Endothelial cell of umbilical vein (primary cell): ENCODE measurements at regions not wholly inside any gene's neighbourhood (a gene's known extent, or its start where the extent isn't known, plus 50 kb on each side); places are given as distances from the start of the nearest gene placed in this dataset.

Source experiments
- BruUV-seq: library from RNA; stranded (reverse); fragments of 400-500 nt; replicated peaks from 2 replicates; lab custom pipeline; 2021; lab: Mats Ljungman, UMichigan
- CTCF ChIA-PET: fragments of 300-600, 350-600 bp; sonication (Branson Sonifier 250); formaldehyde crosslinking; loops from one replicate; lab custom pipeline; 2021; ENCODE audit warnings: antibody characterized with exemption, inconsistent platforms; lab: Charles Lee
- POLR2A ChIA-PET: fragments of 300-600, 350-600 bp; sonication (Branson Sonifier 250); formaldehyde crosslinking; loops from one replicate; lab custom pipeline; 2021; ENCODE audit warnings: antibody characterized with exemption, inconsistent platforms; lab: Charles Lee
- DNase-seq: peaks from one replicate; pipeline ENCODE4 v3.0.0-alpha.2; 2011; ENCODE audit warnings: low read depth, low spot score
- FAIRE-seq: peaks from 2 replicates; lab custom pipeline; 2011; peaks lifted over from hg19 to GRCh38; lab: Jason Lieb, UNC
- H2AFZ ChIP-seq: 2 replicates; pipeline ENCODE4 v1.6.0; 2012; ENCODE audit warnings: low read depth, low read length, control low read depth, inconsistent platforms
- H3K27ac ChIP-seq: 2 replicates; pipeline ENCODE4 v1.5.1; 2011; ENCODE audit warnings: low read depth, mild to moderate bottlenecking, control low read depth, low read length, moderate library complexity; ENCODE audit not compliant: insufficient read depth
- H3K27me3 ChIP-seq, 2 experiments: 2 replicates each; pipeline versions ENCODE4 v1.6.0 to v1.6.1; 2011; ENCODE audit warnings: low read length in 2 of 2, mixed read lengths in 1 of 2; ENCODE audit not compliant: control insufficient read depth in 2 of 2, insufficient read depth in 2 of 2
- H3K36me3 ChIP-seq, 2 experiments: 2 replicates in 1 of 2; 3 replicates in 1 of 2; pipeline ENCODE4 v1.5.1; 2011; ENCODE audit warnings: low read length in 2 of 2, mild to moderate bottlenecking in 1 of 2, moderate library complexity in 1 of 2; ENCODE audit not compliant: control insufficient read depth in 2 of 2, insufficient read depth in 2 of 2; ENCODE audit errors: extremely low read depth in 1 of 2
- H3K4me1 ChIP-seq: 3 replicates; pipeline ENCODE4 v1.5.1; 2011; ENCODE audit warnings: mild to moderate bottlenecking, low read length; ENCODE audit not compliant: control insufficient read depth, insufficient read depth; ENCODE audit errors: extremely low read depth
- H3K4me2 ChIP-seq: 2 replicates; pipeline ENCODE4 v1.6.1; 2011; ENCODE audit warnings: low read length, control low read depth, mixed read lengths; ENCODE audit not compliant: insufficient read depth
- H3K4me3 ChIP-seq, 3 experiments: fragments of 200-600 bp in 1 of 3; sonication (generic), shearing (Covaris generic) in 1 of 3; replicated peaks in 1 of 3; 2 replicates each; pipeline ENCODE4 v1.5.1; 2011 to 2016; ENCODE audit warnings: control low read depth in 3 of 3, low read length in 3 of 3, mild to moderate bottlenecking in 2 of 3, inconsistent platforms in 1 of 3, low read depth in 1 of 3, moderate library complexity in 1 of 3; ENCODE audit not compliant: insufficient read depth in 1 of 3
- H3K79me2 ChIP-seq: 2 replicates; pipeline ENCODE4 v1.6.0; 2012; ENCODE audit warnings: low read length, inconsistent platforms; ENCODE audit not compliant: control insufficient read depth, insufficient read depth
- H3K9ac ChIP-seq: replicated peaks from 2 replicates; pipeline ENCODE3; 2011; ENCODE audit warnings: low read length, control low read depth; ENCODE audit not compliant: insufficient read depth; ENCODE audit errors: extremely low read depth
- H3K9me1 ChIP-seq: replicated peaks from 3 replicates; pipeline ENCODE4 v1.6.0; 2011; ENCODE audit warnings: mild to moderate bottlenecking, low read length; ENCODE audit not compliant: control insufficient read depth, insufficient read depth; ENCODE audit errors: extremely low read depth
- H3K9me3 ChIP-seq: replicated peaks from 2 replicates; pipeline ENCODE4 v1.5.1; 2012; ENCODE audit warnings: low read length, inconsistent platforms; ENCODE audit not compliant: control insufficient read depth, insufficient read depth
- H4K20me1 ChIP-seq: replicated peaks from 2 replicates; pipeline ENCODE3; 2011; ENCODE audit warnings: mild to moderate bottlenecking, low read length; ENCODE audit not compliant: control insufficient read depth, insufficient read depth; ENCODE audit errors: extremely low read depth
- EZH2 ChIP-seq: IDR thresholded peaks from 2 replicates; pipeline ENCODE4 v1.6.1; 2012; ENCODE audit warnings: borderline replicate concordance, low read depth, mild to moderate bottlenecking, moderate library complexity, low read length, inconsistent platforms; ENCODE audit not compliant: severe bottlenecking
- FOS ChIP-seq: IDR thresholded peaks from 2 replicates; pipeline ENCODE4 v1.6.1; 2011; ENCODE audit warnings: mild to moderate bottlenecking, low read length, moderate library complexity, borderline replicate concordance; ENCODE audit not compliant: insufficient read depth
- GATA2 ChIP-seq: IDR thresholded peaks from 2 replicates; pipeline ENCODE4 v1.7.0; 2011; ENCODE audit warnings: low read depth, mild to moderate bottlenecking, moderate library complexity, mixed read lengths, low read length; ENCODE audit not compliant: insufficient read length, insufficient read depth
- JUN ChIP-seq: IDR thresholded peaks from 2 replicates; pipeline ENCODE4 v1.6.1; 2011; ENCODE audit warnings: borderline replicate concordance, low read depth; ENCODE audit not compliant: insufficient read length, insufficient read depth
- MYC ChIP-seq: IDR thresholded peaks from one replicate; pipeline ENCODE4 v1.6.1; 2011; ENCODE audit warnings: mild to moderate bottlenecking, low read depth, low read length
- POLR2A ChIP-seq: IDR thresholded peaks from 2 replicates; pipeline ENCODE4 v1.6.1; 2012; ENCODE audit warnings: low read depth, mild to moderate bottlenecking, control low read depth, low read length
- POLR2AphosphoS5 ChIP-seq: IDR thresholded peaks from 2 replicates; pipeline ENCODE4 v1.6.1; 2012; ENCODE audit warnings: low read depth, mild to moderate bottlenecking, control low read depth, low read length, moderate library complexity; ENCODE audit not compliant: insufficient read depth
- dilution Hi-C: fragments of 300-500 bp; cut with MboI; formaldehyde crosslinking; loops from one replicate; pipeline ENCODE4 v1.15.0; 2019; ENCODE audit warnings: low sequenced_read_pairs; ENCODE audit not compliant: extremely low pct_ligation_motif_present
- intact Hi-C: fragments of 100-400 bp; cut with micrococcal nuclease; formaldehyde crosslinking; loops from one replicate; pipeline ENCODE4 v1.10.0; 2022
- TF ChIP-seq, protein P1 (sequence below), 2 donors: IDR thresholded peaks; 1 replicate in 1 of 2; 2 replicates in 1 of 2; pipeline ENCODE4 v1.5.1; 2011; ENCODE audit warnings: low read length in 2 of 2, mild to moderate bottlenecking in 2 of 2, moderate library complexity in 2 of 2, control low read depth in 1 of 2, inconsistent platforms in 1 of 2, low read depth in 1 of 2; ENCODE audit not compliant: insufficient read depth in 1 of 2; ENCODE audit errors: extremely low read depth in 1 of 2
- TF ChIP-seq, protein P2 (sequence below): IDR thresholded peaks from 2 replicates; pipeline ENCODE4 v1.6.1; 2011; ENCODE audit not compliant: insufficient read depth, insufficient read length

DNA sequence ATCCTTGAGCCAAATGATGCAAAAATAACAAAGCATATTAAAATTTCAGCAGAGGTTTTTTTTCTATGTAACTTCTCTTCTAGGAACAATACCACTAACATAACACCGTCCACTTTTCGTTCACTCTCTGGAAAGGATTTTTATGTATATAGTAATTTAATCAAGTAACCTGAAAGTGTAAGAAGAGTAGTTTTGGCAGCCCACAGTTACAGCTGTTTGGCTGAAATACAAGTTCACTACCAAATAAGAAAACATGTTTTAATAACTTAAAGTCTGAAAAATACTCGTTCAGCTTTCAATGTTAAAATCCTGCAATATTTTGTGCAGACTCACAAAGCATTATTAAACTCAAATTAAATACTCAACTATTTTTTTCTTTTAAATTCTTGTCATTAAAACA lies 896.8 kb upstream of the ADGRL4 start:
- no peaks in the 10 kb centered on the region for H3K79me2 ChIP-seq
- no peak overlapping the region for H3K4me3 ChIP-seq
- peaks cover 5% of the 10 kb centered on the region for H3K4me1 ChIP-seq
- no peaks in the 10 kb centered on the region for H4K20me1 ChIP-seq
- no peak overlapping the region for H3K27ac ChIP-seq
- dilution Hi-C loops, result no loop called here
- FAIRE-seq (no peak), DNase-seq (no peak)
- H3K27me3 ChIP-seq, result no peaks in the 10 kb centered on the region
- no TSS peak for BruUV-seq
- H3K36me3 ChIP-seq, result no peaks in the 10 kb centered on the region
- peaks cover 4% of the 10 kb centered on the region for H3K9me1 ChIP-seq
- no peak overlapping the region for H2AFZ ChIP-seq
- TF ChIP-seq GATA2 (no peak), EZH2 (no peak), MYC (no peak), POLR2AphosphoS5 (no peak), FOS (no peak), JUN (no peak), POLR2A (no peak)
- TF ChIP-seq, protein P1, sequence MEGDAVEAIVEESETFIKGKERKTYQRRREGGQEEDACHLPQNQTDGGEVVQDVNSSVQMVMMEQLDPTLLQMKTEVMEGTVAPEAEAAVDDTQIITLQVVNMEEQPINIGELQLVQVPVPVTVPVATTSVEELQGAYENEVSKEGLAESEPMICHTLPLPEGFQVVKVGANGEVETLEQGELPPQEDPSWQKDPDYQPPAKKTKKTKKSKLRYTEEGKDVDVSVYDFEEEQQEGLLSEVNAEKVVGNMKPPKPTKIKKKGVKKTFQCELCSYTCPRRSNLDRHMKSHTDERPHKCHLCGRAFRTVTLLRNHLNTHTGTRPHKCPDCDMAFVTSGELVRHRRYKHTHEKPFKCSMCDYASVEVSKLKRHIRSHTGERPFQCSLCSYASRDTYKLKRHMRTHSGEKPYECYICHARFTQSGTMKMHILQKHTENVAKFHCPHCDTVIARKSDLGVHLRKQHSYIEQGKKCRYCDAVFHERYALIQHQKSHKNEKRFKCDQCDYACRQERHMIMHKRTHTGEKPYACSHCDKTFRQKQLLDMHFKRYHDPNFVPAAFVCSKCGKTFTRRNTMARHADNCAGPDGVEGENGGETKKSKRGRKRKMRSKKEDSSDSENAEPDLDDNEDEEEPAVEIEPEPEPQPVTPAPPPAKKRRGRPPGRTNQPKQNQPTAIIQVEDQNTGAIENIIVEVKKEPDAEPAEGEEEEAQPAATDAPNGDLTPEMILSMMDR (IDR thresholded peaks at IDR 0.05; ENCODE audit: extremely low read depth in 1 of 2, insufficient read depth in 1 of 2, low read depth in 1 of 2, low read length in 2 of 2), result no peak
- TF ChIP-seq, protein P2, sequence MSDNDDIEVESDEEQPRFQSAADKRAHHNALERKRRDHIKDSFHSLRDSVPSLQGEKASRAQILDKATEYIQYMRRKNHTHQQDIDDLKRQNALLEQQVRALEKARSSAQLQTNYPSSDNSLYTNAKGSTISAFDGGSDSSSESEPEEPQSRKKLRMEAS, result no peak
- no peak overlapping the region for H3K9ac ChIP-seq
- no peaks in the 10 kb centered on the region for H3K9me3 ChIP-seq
- no peak overlapping the region for H3K4me2 ChIP-seq
- ChIA-PET CTCF (interaction anchor here (1.5 to 1.7 kb wide), 2 partner anchors 15 to 1064 kb away, joined by 3 to 5 read pairs; no protein-coding TSS in a partner anchor), POLR2A (no interaction called here)
- intact Hi-C loops, result no loop called here
